Fibroblast of villous mesenchyme (primary cell): ENCODE measurements at regions not wholly inside any gene's neighbourhood (a gene's known extent, or its start where the extent isn't known, plus 50 kb on each side); places are given as distances from the start of the nearest gene placed in this dataset.

Source experiments
- DNase-seq: peaks from one replicate; pipeline ENCODE4 v3.0.0-alpha.2; 2010; ENCODE audit warnings: low read depth
- H3K4me3 ChIP-seq: 2 replicates; pipeline ENCODE4 v1.5.1; 2011; ENCODE audit warnings: low read depth, mild to moderate bottlenecking, low read length
- TF ChIP-seq, protein P1 (sequence below): IDR thresholded peaks from 2 replicates; pipeline ENCODE4 v1.5.1; 2012; ENCODE audit warnings: low read depth, mild to moderate bottlenecking, low read length; ENCODE audit not compliant: insufficient read depth

- no peak for DNase-seq
- TF ChIP-seq, protein P1, sequence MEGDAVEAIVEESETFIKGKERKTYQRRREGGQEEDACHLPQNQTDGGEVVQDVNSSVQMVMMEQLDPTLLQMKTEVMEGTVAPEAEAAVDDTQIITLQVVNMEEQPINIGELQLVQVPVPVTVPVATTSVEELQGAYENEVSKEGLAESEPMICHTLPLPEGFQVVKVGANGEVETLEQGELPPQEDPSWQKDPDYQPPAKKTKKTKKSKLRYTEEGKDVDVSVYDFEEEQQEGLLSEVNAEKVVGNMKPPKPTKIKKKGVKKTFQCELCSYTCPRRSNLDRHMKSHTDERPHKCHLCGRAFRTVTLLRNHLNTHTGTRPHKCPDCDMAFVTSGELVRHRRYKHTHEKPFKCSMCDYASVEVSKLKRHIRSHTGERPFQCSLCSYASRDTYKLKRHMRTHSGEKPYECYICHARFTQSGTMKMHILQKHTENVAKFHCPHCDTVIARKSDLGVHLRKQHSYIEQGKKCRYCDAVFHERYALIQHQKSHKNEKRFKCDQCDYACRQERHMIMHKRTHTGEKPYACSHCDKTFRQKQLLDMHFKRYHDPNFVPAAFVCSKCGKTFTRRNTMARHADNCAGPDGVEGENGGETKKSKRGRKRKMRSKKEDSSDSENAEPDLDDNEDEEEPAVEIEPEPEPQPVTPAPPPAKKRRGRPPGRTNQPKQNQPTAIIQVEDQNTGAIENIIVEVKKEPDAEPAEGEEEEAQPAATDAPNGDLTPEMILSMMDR, result no peak
- no peak overlapping the region for H3K4me3 ChIP-seq
These were observed 270.1 kb upstream of the POU3F3 start for GRCh38 chr2:104583811-104584210.

DNA sequence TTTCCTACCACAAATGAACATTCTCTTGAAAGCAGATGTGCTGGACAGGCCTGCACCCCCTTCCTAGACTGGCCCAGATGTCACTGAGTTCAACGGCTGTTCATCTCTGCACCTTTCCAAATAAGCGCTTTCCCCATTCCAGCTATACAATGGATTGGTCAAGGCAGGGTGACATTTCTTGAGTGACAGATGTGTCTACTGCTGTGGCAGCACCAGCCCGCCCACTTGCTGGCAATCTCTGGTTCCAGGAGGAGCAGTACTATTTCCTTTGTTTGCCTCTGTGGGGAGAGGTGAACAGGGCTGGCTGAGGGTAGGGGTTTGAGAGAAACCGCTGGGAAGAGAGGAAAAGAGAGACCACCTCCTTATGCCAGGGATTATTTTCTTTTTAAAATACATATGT is 269.5 kb upstream of the POU3F3 start:
- TF ChIP-seq, protein P1, result no peak
- no peak overlapping the region for H3K4me3 ChIP-seq
- no peak for DNase-seq

DNA sequence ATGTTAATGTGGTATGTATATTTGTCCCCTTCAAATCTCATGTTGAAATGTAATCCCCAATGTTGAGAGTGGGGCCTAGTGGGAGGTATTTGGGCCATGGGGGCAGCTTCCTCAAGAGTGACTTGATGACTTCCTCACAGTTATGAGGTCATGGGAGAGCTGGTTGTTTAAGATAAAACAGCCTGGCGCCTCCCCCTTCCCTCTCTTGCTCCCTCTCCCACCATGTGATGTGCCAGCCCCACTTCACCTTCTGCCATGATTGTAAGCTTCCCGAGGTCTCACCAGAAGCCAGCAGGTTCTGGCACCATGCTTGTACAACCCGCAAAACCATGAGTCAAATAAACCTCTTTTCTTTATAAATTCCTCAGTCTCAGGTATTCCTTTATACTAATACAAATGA is 258.3 kb upstream of the POU3F3 start:
- no peak for DNase-seq
- TF ChIP-seq, protein P1, result no peak
- H3K4me3 ChIP-seq, result no peak overlapping the region

GRCh38 chr2:104597942-104598341 is 256.0 kb upstream of the POU3F3 start:
- H3K4me3 ChIP-seq, result no peak overlapping the region
- no peak for DNase-seq
- TF ChIP-seq, protein P1, result no peak

GRCh38 chr2:104598636-104599035 is 255.3 kb upstream of the POU3F3 start:
- no peak for DNase-seq
- TF ChIP-seq, protein P1, result no peak
- no peak overlapping the region for H3K4me3 ChIP-seq

DNA sequence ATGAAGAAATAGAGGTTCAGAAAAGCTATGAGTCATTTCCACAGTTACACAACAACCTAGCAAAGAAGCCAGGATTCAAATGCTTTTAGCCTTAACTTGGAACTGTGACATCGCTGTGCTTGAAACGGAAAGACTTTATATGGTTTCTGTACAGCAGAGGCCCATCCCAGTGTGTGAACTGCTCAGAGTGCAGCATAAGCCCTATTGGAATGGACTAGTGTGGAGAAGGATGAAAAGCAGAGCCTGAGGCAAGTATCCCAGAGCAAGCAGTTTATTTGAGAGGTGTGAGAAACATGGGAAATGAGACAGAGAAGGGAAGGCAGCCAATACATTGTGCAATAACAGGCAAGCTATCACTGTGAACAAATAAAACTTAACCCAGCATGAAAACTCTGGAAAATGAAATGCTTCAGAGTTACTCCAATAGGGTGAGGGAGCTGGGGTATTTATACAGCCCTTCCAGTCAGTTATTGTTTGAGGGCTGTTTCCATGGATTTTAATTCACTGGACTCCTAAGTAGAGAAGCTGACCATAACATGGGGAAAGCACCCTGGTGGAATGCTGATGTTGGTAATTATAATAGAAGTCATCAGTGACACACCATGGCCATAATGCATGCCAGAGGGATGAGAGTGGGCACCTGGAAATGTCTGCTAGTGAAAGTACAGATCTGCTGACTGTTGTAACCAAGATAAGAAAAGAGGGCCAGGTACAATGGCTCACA is 254.0 kb upstream of the POU3F3 start:
- H3K4me3 ChIP-seq, result no peak overlapping the region
- DNase-seq, result no peak
- TF ChIP-seq, protein P1, result no peak

GRCh38 chr2:104606056-104606455 is 247.9 kb upstream of the POU3F3 start:
- TF ChIP-seq, protein P1, result no peak
- no peak for DNase-seq
- no peak overlapping the region for H3K4me3 ChIP-seq
